ENCODE measurements at regions not wholly inside any gene's neighbourhood (a gene's known extent, or its start where the extent isn't known, plus 50 kb on each side); places are given as distances from the start of the nearest gene placed in this dataset.

- TF ChIP-seq POLR2AphosphoS5 (IDR thresholded peaks at IDR 0.05; ENCODE audit: low read depth, low read length) (no peak), POLR2A (IDR thresholded peaks at IDR 0.05; ENCODE audit: low read depth, low read length) (no peak), TAF1 (IDR thresholded peaks at IDR 0.05; ENCODE audit: low read depth, low read length) (no peak)
These were observed 253.3 kb upstream of the AGAP1 start for GRCh38 chr2:235240574-235240973.

Data from GM12891 (cell line).